ELR (cell line): ENCODE measurements at regions not wholly inside any gene's neighbourhood (a gene's known extent, or its start where the extent isn't known, plus 50 kb on each side); places are given as distances from the start of the nearest gene placed in this dataset.

Source experiments
- DNase-seq: peaks from one replicate; pipeline ENCODE4 v3.0.0-alpha.2; 2015; ENCODE audit warnings: low read depth

- DNase-seq, result no peak
Measured at GRCh38 chr9:3161912-3162311, 318.0 kb upstream of the PUM3 start.

- DNase-seq, result no peak
Measured at GRCh38 chr9:3157011-3157410, 313.1 kb upstream of the PUM3 start.

GRCh38 chr9:3151672-3152576, 308.0 kb upstream of the PUM3 start:
- DNase-seq, result no peak

GRCh38 chr9:3150074-3150473, 306.2 kb upstream of the PUM3 start:
- no peak for DNase-seq

GRCh38 chr9:3138231-3139229, 294.6 kb upstream of the PUM3 start:
- DNase-seq, result peak; percentile 3

- DNase-seq, result no peak
Measured at GRCh38 chr9:3137347-3137695, 293.4 kb upstream of the PUM3 start.

GRCh38 chr9:3136686-3137346, 292.9 kb upstream of the PUM3 start:
- DNase-seq, result no peak

- no peak for DNase-seq
Measured at GRCh38 chr9:3136230-3136629, 292.3 kb upstream of the PUM3 start.

- no peak for DNase-seq
Measured at GRCh38 chr9:3127564-3127963, 283.7 kb upstream of the PUM3 start.

- DNase-seq, result no peak
Measured at GRCh38 chr9:3125602-3126405, 281.9 kb upstream of the PUM3 start.

- no peak for DNase-seq
Measured at GRCh38 chr9:3124001-3124400, 280.1 kb upstream of the PUM3 start.

- DNase-seq, result no peak
Measured at GRCh38 chr9:3118081-3118480, 274.2 kb upstream of the PUM3 start.

GRCh38 chr9:3099646-3100045, 255.8 kb upstream of the PUM3 start:
- DNase-seq, result no peak

- no peak for DNase-seq
Measured at GRCh38 chr9:3088219-3088618, 244.3 kb upstream of the PUM3 start.

GRCh38 chr9:3087697-3088096, 243.8 kb upstream of the PUM3 start:
- no peak for DNase-seq

- peak; percentile 52 for DNase-seq
Measured at GRCh38 chr9:3080951-3081350, 237.1 kb upstream of the PUM3 start.

- peak; percentile 28 for DNase-seq
Measured at GRCh38 chr9:3074247-3074646, 230.4 kb upstream of the PUM3 start.

- no peak for DNase-seq
Measured at GRCh38 chr9:3066591-3066990, 222.7 kb upstream of the PUM3 start.

- peak; percentile 6 for DNase-seq
Measured at GRCh38 chr9:3059781-3060468, 216.0 kb upstream of the PUM3 start.

- DNase-seq, result no peak
Measured at GRCh38 chr9:3058409-3058808, 214.5 kb upstream of the PUM3 start.

- no peak for DNase-seq
Measured at GRCh38 chr9:3054017-3054586, 210.2 kb upstream of the PUM3 start.
